Tibial nerve (tissue), 4 donors: ENCODE measurements at regions not wholly inside any gene's neighbourhood (a gene's known extent, or its start where the extent isn't known, plus 50 kb on each side); places are given as distances from the start of the nearest gene placed in this dataset.

Source experiments
- DNase-seq, 2 donors: peaks; one replicate each; pipeline ENCODE4 v3.0.0-alpha.2; 2019; ENCODE audit warnings: low spot score in 2 of 2
- H3K27ac ChIP-seq, 4 donors: fragments of 200-600 bp; sonication (generic) in 3 of 4; one replicate each; pipeline ENCODE4 v1.5.1; 2017 to 2019; ENCODE audit warnings: mild to moderate bottlenecking in 1 of 4
- H3K27me3 ChIP-seq, 2 donors: fragments of 200-600 bp; sonication (generic) in 1 of 2; one replicate each; pipeline versions ENCODE4 v1.5.1 to v1.6.0; 2017 to 2019
- H3K36me3 ChIP-seq, 3 donors: fragments of 200-600 bp; sonication (generic); one replicate each; pipeline ENCODE4 v1.5.1; 2018 to 2019
- H3K4me1 ChIP-seq, 4 donors: fragments of 200-600 bp; sonication (generic) in 3 of 4; one replicate each; pipeline ENCODE4 v1.5.1; 2017 to 2019
- H3K4me3 ChIP-seq, 4 donors: fragments of 200-600 bp; sonication (generic) in 3 of 4; one replicate each; pipeline ENCODE4 v1.5.1; 2017 to 2019; ENCODE audit warnings: mild to moderate bottlenecking in 1 of 4, moderate library complexity in 1 of 4
- H3K9me3 ChIP-seq, 4 donors: fragments of 200-600 bp; sonication (generic) in 3 of 4; one replicate each; pipeline ENCODE4 v1.5.1; 2017 to 2019
- EP300 ChIP-seq, 2 donors: sonication (generic); formaldehyde crosslinking; IDR thresholded peaks; one replicate each; pipeline ENCODE4 v1.6.1; 2017; ENCODE audit warnings: antibody characterized with exemption in 2 of 2, mild to moderate bottlenecking in 1 of 2
- POLR2A ChIP-seq, 2 donors: fragments of 450-650 bp; IDR thresholded peaks; one replicate each; pipeline ENCODE4 v1.6.1; 2017; ENCODE audit warnings: antibody characterized with exemption in 2 of 2, mild to moderate bottlenecking in 2 of 2, moderate library complexity in 2 of 2
- WGBS, 2 donors: methylation state at CpG; one replicate each; pipeline ENCODE4 v1.1.5; 2018; 5-methylcytosine and 5-hydroxymethylcytosine counted together
- TF ChIP-seq, protein P1 (sequence below), 5 experiments: fragments of 200-600 bp in 3 of 5; fragments of 450-650 bp in 2 of 5; sonication (generic) in 3 of 5; IDR thresholded peaks; one replicate each; pipeline ENCODE4 v1.5.1; 2016 to 2019; ENCODE audit warnings: antibody characterized with exemption in 5 of 5, mild to moderate bottlenecking in 3 of 5, moderate library complexity in 2 of 5

DNA sequence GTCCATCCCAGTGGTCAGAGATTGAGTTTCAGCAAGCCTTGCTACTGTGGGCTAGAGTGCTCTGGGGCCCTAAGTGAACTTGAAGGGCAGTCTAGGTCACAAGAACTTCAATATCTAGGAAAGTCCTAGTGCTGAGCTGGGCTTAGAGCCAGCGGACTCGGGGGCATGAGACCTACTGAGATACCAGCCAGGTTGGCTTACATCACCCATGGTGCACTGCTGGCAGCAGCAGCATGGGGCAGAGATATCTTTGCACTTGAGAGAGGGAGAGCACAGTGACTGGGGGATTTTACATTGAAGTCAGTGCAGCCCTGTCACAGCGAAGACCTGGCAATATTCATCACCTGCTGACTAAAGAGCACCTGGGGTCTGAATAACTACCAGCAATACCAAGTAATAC, 158.3 kb upstream of the PRKD1 start:
- TF ChIP-seq POLR2A (IDR thresholded peaks at IDR 0.05) (no peak), EP300 (IDR thresholded peaks at IDR 0.05) (no peak)
- TF ChIP-seq, protein P1, sequence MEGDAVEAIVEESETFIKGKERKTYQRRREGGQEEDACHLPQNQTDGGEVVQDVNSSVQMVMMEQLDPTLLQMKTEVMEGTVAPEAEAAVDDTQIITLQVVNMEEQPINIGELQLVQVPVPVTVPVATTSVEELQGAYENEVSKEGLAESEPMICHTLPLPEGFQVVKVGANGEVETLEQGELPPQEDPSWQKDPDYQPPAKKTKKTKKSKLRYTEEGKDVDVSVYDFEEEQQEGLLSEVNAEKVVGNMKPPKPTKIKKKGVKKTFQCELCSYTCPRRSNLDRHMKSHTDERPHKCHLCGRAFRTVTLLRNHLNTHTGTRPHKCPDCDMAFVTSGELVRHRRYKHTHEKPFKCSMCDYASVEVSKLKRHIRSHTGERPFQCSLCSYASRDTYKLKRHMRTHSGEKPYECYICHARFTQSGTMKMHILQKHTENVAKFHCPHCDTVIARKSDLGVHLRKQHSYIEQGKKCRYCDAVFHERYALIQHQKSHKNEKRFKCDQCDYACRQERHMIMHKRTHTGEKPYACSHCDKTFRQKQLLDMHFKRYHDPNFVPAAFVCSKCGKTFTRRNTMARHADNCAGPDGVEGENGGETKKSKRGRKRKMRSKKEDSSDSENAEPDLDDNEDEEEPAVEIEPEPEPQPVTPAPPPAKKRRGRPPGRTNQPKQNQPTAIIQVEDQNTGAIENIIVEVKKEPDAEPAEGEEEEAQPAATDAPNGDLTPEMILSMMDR (IDR thresholded peaks at IDR 0.05), result no peak
- Histone ChIP-seq H3K36me3 (no peaks in the 10 kb centered on the region), H3K27ac (no peak overlapping the region), H3K9me3 (peaks cover 0 to 31% (median 4%) of the 10 kb centered on the region in 4 donors), H3K4me1 (no peaks in the 10 kb centered on the region), H3K27me3 (no peaks in the 10 kb centered on the region), H3K4me3 (no peak overlapping the region)
- WGBS, 2 donors, result 82 to 87% methylated on average over 3 of the region's 3 CpGs
- no peak for DNase-seq

DNA sequence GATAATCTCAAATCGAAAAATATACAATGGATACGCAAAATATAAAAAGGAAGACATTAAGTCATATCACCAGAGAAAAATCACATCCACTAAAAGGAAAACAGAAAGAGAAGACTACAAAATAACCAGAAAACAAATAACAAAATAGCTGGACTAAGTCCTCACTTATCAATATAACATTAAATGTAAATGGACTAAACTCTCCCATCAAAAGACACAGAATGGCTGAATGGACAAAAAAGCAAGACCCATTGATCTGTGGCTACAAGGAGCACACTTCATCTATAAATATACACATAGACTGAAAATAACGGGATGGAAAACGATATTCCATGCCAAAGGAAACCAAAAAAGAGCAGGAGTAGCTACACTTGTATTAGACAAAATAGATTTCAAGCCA, 161.0 kb upstream of the PRKD1 start:
- no peak for DNase-seq
- Histone ChIP-seq H3K4me1 (no peaks in the 10 kb centered on the region), H3K4me3 (no peak overlapping the region), H3K27ac (no peak overlapping the region), H3K9me3 (peaks cover 0 to 46% (median 4%) of the 10 kb centered on the region in 4 donors), H3K27me3 (no peaks in the 10 kb centered on the region), H3K36me3 (no peaks in the 10 kb centered on the region)
- WGBS, 2 donors, result 79 to 84% methylated on average over 4 of the region's 4 CpGs
- TF ChIP-seq POLR2A (IDR thresholded peaks at IDR 0.05) (no peak), EP300 (IDR thresholded peaks at IDR 0.05) (no peak)
- TF ChIP-seq, protein P1 (IDR thresholded peaks at IDR 0.05), result no peak

DNA sequence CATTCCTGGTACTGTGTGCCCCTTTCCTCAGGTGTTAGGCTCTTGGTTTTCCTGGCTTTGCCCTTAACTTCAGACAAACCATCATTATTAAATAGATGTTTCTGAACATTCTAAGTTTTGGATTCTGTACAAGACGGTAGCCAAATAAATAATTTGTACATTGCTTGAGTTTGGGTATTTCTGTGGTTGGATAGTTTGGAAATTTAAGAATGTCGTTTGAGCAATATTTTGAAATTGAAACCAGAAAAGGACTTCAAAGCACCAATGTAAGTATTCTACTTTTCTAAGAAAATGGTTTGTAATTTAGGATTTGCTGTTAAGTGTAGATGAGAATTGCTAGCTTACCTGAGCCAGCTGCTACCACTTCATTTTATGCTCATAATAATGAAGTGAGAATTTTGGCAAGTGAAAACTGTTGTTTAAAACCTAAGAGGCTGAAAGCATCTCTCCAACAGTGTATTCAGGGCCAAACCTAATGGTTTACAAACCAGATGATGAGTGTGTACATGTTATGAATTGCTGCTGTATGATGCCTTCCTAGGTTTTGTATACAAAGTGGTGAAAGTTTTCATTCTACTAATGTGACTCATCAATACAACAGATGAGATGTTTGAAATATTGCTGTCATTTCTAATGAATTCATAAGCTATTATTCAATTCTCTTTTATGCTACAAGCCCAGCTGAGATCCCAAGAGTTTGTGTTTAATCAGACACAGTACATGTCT, 181.5 kb upstream of the PRKD1 start:
- peaks cover 0 to 7% (median 0%) of the 10 kb centered on the region in 4 donors for H3K9me3 ChIP-seq
- H3K27me3 ChIP-seq, result no peaks in the 10 kb centered on the region
- H3K4me3 ChIP-seq, result no peak overlapping the region
- 82 to 85% methylated on average over 2 of the region's 2 CpGs for WGBS, 2 donors
- DNase-seq, result no peak
- H3K4me1 ChIP-seq, result no peaks in the 10 kb centered on the region
- H3K36me3 ChIP-seq, result no peaks in the 10 kb centered on the region
- TF ChIP-seq, protein P1 (IDR thresholded peaks at IDR 0.05), result no peak
- TF ChIP-seq EP300 (IDR thresholded peaks at IDR 0.05) (no peak), POLR2A (IDR thresholded peaks at IDR 0.05) (no peak)
- H3K27ac ChIP-seq, result no peak overlapping the region

DNA sequence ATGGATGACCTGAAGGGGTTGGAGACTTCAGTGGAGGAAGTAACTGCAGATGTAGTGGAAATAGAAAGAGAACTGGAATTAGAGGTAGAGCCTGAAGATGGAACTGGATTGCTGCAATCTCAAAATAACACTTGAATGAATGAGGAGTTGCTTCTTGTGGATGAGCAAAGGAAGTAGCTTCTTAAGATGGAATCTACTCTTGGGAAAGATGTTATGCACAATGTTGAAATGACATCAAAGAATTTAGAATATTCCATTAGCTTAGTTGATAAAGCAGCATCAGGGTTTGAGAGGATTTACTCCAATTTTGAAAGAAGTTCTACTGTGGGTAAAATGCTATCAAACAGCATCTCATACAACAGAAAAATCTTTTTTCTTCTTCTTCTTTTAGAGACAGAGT, 186.4 kb upstream of the PRKD1 start:
- DNase-seq, result no peak
- Histone ChIP-seq H3K4me1 (no peaks in the 10 kb centered on the region), H3K4me3 (no peak overlapping the region), H3K27ac (no peak overlapping the region), H3K27me3 (no peaks in the 10 kb centered on the region), H3K9me3 (no peaks in the 10 kb centered on the region), H3K36me3 (no peaks in the 10 kb centered on the region)
- TF ChIP-seq POLR2A (IDR thresholded peaks at IDR 0.05) (no peak), EP300 (IDR thresholded peaks at IDR 0.05) (no peak)
- TF ChIP-seq, protein P1 (IDR thresholded peaks at IDR 0.05), result no peak

DNA sequence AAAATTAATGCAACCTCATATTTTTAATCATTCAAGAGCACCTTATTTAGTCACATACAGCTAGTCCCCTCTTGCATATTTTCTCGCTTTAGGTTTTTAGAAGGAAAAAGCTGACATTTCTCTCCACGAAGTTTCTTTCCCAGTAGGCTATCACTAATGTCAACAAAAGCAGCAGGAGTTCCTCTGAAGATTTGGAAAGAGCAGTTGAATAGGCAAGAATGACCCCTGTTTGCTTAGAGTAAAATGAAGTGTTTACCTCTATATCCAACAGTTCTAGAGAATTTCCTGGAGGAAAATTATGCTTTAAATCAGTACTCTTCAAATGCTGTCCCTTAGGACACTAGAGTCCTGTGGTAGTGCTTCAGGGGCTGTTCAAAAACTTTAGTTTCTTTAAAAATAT, 188.1 kb upstream of the PRKD1 start:
- DNase-seq, result no peak
- no peaks in the 10 kb centered on the region for H3K4me1 ChIP-seq
- H3K36me3 ChIP-seq, result no peaks in the 10 kb centered on the region
- H3K27ac ChIP-seq, result no peak overlapping the region
- H3K27me3 ChIP-seq, result no peaks in the 10 kb centered on the region
- H3K4me3 ChIP-seq, result no peak overlapping the region
- 31 to 38% methylated on average over 2 of the region's 2 CpGs for WGBS, 2 donors
- H3K9me3 ChIP-seq, result no peaks in the 10 kb centered on the region
- TF ChIP-seq POLR2A (IDR thresholded peaks at IDR 0.05) (no peak), EP300 (IDR thresholded peaks at IDR 0.05) (no peak)
- TF ChIP-seq, protein P1 (IDR thresholded peaks at IDR 0.05), result no peak
